Erythroblast (primary cell): ENCODE measurements at regions not wholly inside any gene's neighbourhood (a gene's known extent, or its start where the extent isn't known, plus 50 kb on each side); places are given as distances from the start of the nearest gene placed in this dataset.
A peak's percentile ranks its signal among the peaks of the same experiment; 100 is the strongest.
"Not testable (repeated sequence)": the region's sequence is repeated elsewhere in the genome, so short reads cannot be mapped to it uniquely, and the experiment has no call there.

Experiments
- DNase-seq, 2 experiments: peaks; one replicate each; lab custom pipeline; 2025; lab: John Stamatoyannopoulos, UW
- GATA1 ChIP-seq: IDR thresholded peaks from 2 replicates; pipeline ENCODE4 v1.6.1; 2011; ENCODE audit warnings: low read depth, mild to moderate bottlenecking, control low read depth, low read length, moderate library complexity
- POLR2A ChIP-seq: IDR thresholded peaks from 2 replicates; pipeline ENCODE4 v1.6.1; 2011; ENCODE audit warnings: mild to moderate bottlenecking, low read length

- TF ChIP-seq GATA1 (no peak), POLR2A (no peak)
- DNase-seq: peak; percentile 70 to 88
Measured at GRCh38 chr6:118367314-118367713, 180.8 kb upstream of the PLN start.

GRCh38 chr6:118370722-118371121 is 177.4 kb upstream of the PLN start:
- TF ChIP-seq GATA1 (no peak), POLR2A (no peak)
- DNase-seq: no peak

GRCh38 chr6:118371955-118372354 is 176.1 kb upstream of the PLN start:
- TF ChIP-seq POLR2A (no peak), GATA1 (no peak)
- DNase-seq: no peak

- DNase-seq: peak; percentile 4 to 6
- no peak for TF ChIP-seq GATA1
- TF ChIP-seq POLR2A: no peak
Measured at GRCh38 chr6:118372413-118372812, 175.7 kb upstream of the PLN start.

- TF ChIP-seq POLR2A: no peak
- TF ChIP-seq GATA1: no peak
- no peak for DNase-seq
Measured at GRCh38 chr6:118377711-118378414, 170.2 kb upstream of the PLN start.

- not testable (repeated sequence) for DNase-seq
Measured at GRCh38 chr6:118380620-118381019, 167.5 kb upstream of the PLN start.

- no peak for TF ChIP-seq GATA1
- TF ChIP-seq POLR2A: no peak
- no peak for DNase-seq
Measured at GRCh38 chr6:118382126-118382525, 166.0 kb upstream of the PLN start.

- TF ChIP-seq GATA1: no peak
- no peak for TF ChIP-seq POLR2A
- no peak for DNase-seq
Measured at GRCh38 chr6:118383924-118384323, 164.2 kb upstream of the PLN start.

- no peak for DNase-seq
- TF ChIP-seq GATA1 (no peak), POLR2A (no peak)
Measured at GRCh38 chr6:118386975-118387374, 161.1 kb upstream of the PLN start.

GRCh38 chr6:118387921-118388701 is 160.0 kb upstream of the PLN start:
- DNase-seq: no peak
- TF ChIP-seq GATA1 (no peak), POLR2A (no peak)

GRCh38 chr6:118391086-118391485 is 157.0 kb upstream of the PLN start:
- TF ChIP-seq POLR2A: no peak
- no peak for TF ChIP-seq GATA1

GRCh38 chr6:118394106-118394505 is 154.0 kb upstream of the PLN start:
- TF ChIP-seq POLR2A (no peak), GATA1 (no peak)
- no peak for DNase-seq

More at GRCh38 chr6:118391086-118391485, 157.0 kb upstream of the PLN start:
- no peak for DNase-seq

GRCh38 chr6:118396969-118397368 is 151.1 kb upstream of the PLN start:
- TF ChIP-seq GATA1 (no peak), POLR2A (no peak)
- no peak for DNase-seq

- no peak for TF ChIP-seq GATA1
- no peak for DNase-seq
Measured at GRCh38 chr6:118397671-118398465, 150.2 kb upstream of the PLN start.
